ENCODE measurements at regions not wholly inside any gene's neighbourhood (a gene's known extent, or its start where the extent isn't known, plus 50 kb on each side); places are given as distances from the start of the nearest gene placed in this dataset.

GRCh38 chr5:54774281-54775170 lies 210.9 kb downstream of the ESM1 start (continued):
- no peak for TF ChIP-seq REST (IDR thresholded peaks at IDR 0.05; ENCODE audit: unreplicated experiment)
- no peak for TF ChIP-seq ZNF114 (CRISPR knock-in tag; IDR thresholded peaks at IDR 0.05)

- no peaks in the 10 kb centered on the region for H4K20me1 ChIP-seq (replicated peaks; ENCODE audit: insufficient read depth)
- H3K27me3 Mint-ChIP-seq (ENCODE audit: insufficient read depth, low read depth, poor library complexity) = no peaks in the 10 kb centered on the region
- no peaks in the 10 kb centered on the region for H3K4me1 ChIP-seq (ENCODE audit: insufficient read depth)
- DNase-seq (ENCODE audit: low spot score) (no peak), ATAC-seq (no peak)
- no peak overlapping the region for H3K4me3 ChIP-seq
- H3K36me3 Mint-ChIP-seq (ENCODE audit: low read depth) = no peaks in the 10 kb centered on the region
- H3K9me3 Mint-ChIP-seq = no peaks in the 10 kb centered on the region
- H3K4me2 ChIP-seq = no peak overlapping the region
- H2AFZ ChIP-seq = no peak overlapping the region
- H3K4me1 Mint-ChIP-seq = no peaks in the 10 kb centered on the region
- peaks cover 4% of the 10 kb centered on the region; the same call in 1 of the 2 replicates for H3K9me2 ChIP-seq (ENCODE audit: insufficient read depth)
- H3K36me3 ChIP-seq (ENCODE audit: insufficient read depth) = no peaks in the 10 kb centered on the region
- H3K27me3 ChIP-seq (ENCODE audit: insufficient read depth) = no peaks in the 10 kb centered on the region
- H3K4me3 Mint-ChIP-seq = no peak overlapping the region
- no peak overlapping the region for H3K27ac Mint-ChIP-seq
- no peaks in the 10 kb centered on the region for H3F3A ChIP-seq (replicated peaks; ENCODE audit: low read depth)
- H3K27ac ChIP-seq (ENCODE audit: low read depth) = no peak overlapping the region
- H3K79me2 ChIP-seq (replicated peaks; ENCODE audit: insufficient read depth) = no peaks in the 10 kb centered on the region
- TF ChIP-seq CREB1 (CRISPR knock-in tag; IDR thresholded peaks at IDR 0.05; ENCODE audit: low read depth) = no peak
- no peak for TF ChIP-seq ZNF114 (CRISPR knock-in tag; IDR thresholded peaks at IDR 0.05)
- TF ChIP-seq NANOG (IDR thresholded peaks at IDR 0.05; ENCODE audit: borderline replicate concordance) = no peak
- no peak for TF ChIP-seq ZNF331 (CRISPR knock-in tag; IDR thresholded peaks at IDR 0.05; ENCODE audit: low read depth)
- TF ChIP-seq JUNB (IDR thresholded peaks at IDR 0.05; ENCODE audit: unreplicated experiment) = no peak
- no peak for TF ChIP-seq REST (IDR thresholded peaks at IDR 0.05; ENCODE audit: unreplicated experiment)
- no peak for TF ChIP-seq POLR2AphosphoS5 (IDR thresholded peaks at IDR 0.05; ENCODE audit: low read depth)
- TF ChIP-seq, protein P1, sequence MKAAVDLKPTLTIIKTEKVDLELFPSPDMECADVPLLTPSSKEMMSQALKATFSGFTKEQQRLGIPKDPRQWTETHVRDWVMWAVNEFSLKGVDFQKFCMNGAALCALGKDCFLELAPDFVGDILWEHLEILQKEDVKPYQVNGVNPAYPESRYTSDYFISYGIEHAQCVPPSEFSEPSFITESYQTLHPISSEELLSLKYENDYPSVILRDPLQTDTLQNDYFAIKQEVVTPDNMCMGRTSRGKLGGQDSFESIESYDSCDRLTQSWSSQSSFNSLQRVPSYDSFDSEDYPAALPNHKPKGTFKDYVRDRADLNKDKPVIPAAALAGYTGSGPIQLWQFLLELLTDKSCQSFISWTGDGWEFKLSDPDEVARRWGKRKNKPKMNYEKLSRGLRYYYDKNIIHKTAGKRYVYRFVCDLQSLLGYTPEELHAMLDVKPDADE (IDR thresholded peaks at IDR 0.05) = no peak
- no peak for TF ChIP-seq STAT1 (IDR thresholded peaks at IDR 0.05; ENCODE audit: unreplicated experiment)
- no peak for TF ChIP-seq EZH2 (IDR thresholded peaks at IDR 0.05; ENCODE audit: low read depth, unreplicated experiment)
Measured at GRCh38 chr5:54772684-54773083, 212.7 kb downstream of the ESM1 start.

Data from GM23338 (cell line).